SU-DHL-6 (cell line): ENCODE measurements at regions not wholly inside any gene's neighbourhood (a gene's known extent, or its start where the extent isn't known, plus 50 kb on each side); places are given as distances from the start of the nearest gene placed in this dataset.
"Not testable (repeated sequence)": the region's sequence is repeated elsewhere in the genome, so short reads cannot be mapped to it uniquely, and the experiment has no call there.

Experiments
- H2AFZ ChIP-seq: fragments of 200-600 bp; sonication (generic); 2 replicates; pipeline ENCODE4 v1.6.1; 2014; ENCODE audit warnings: low read depth, mild to moderate bottlenecking, moderate library complexity, mixed read lengths, antibody characterized with exemption, low read length; ENCODE audit not compliant: severe bottlenecking
- H3F3A ChIP-seq: fragments of 200-600 bp; shearing (Covaris generic); 2 replicates; pipeline ENCODE4 v1.6.0; 2016; ENCODE audit warnings: antibody characterized with exemption, mild to moderate bottlenecking; ENCODE audit not compliant: insufficient read depth
- H3K27ac ChIP-seq: fragments of 200-600 bp; sonication (generic); 2 replicates; pipeline ENCODE4 v1.5.1; 2016; ENCODE audit warnings: low read depth, mild to moderate bottlenecking, low read length, moderate library complexity, mixed read lengths
- H3K27me3 ChIP-seq: fragments of 200-600 bp; sonication (generic), shearing (Covaris generic); 2 replicates; pipeline ENCODE4 v1.6.0; 2014; ENCODE audit warnings: mild to moderate bottlenecking, low read length
- H3K36me3 ChIP-seq: fragments of 200-600 bp; sonication (generic); 2 replicates; pipeline ENCODE4 v1.6.1; 2014; ENCODE audit warnings: mild to moderate bottlenecking, low read length, mixed read lengths
- H3K4me2 ChIP-seq: fragments of 300-600, 200-600 bp; shearing (Covaris generic), sonication (generic); 2 replicates; pipeline ENCODE4 v1.6.0; 2014; ENCODE audit warnings: low read length, low read depth, mild to moderate bottlenecking; ENCODE audit not compliant: poor library complexity, severe bottlenecking
- H3K4me3 ChIP-seq: fragments of 200-600 bp; sonication (generic); 2 replicates; pipeline ENCODE4 v1.5.1; 2014; ENCODE audit warnings: antibody characterized with exemption, low read length, mild to moderate bottlenecking, mixed read lengths; ENCODE audit not compliant: insufficient read depth, poor library complexity, severe bottlenecking
- H3K79me2 ChIP-seq: fragments of 200-600 bp; sonication (generic); 2 replicates; pipeline ENCODE4 v1.6.1; 2014; ENCODE audit warnings: mild to moderate bottlenecking, low read length, moderate library complexity; ENCODE audit not compliant: insufficient read depth
- H3K9ac ChIP-seq: fragments of 200-600 bp; sonication (generic); 2 replicates; pipeline ENCODE4 v1.7.0; 2014; ENCODE audit warnings: mild to moderate bottlenecking, low read length
- H3K9me2 ChIP-seq: fragments of 200-600 bp; sonication (generic); replicated peaks from 2 replicates; pipeline ENCODE4 v1.6.1; 2014; ENCODE audit warnings: low read length; ENCODE audit not compliant: insufficient read depth
- H3K9me3 ChIP-seq: fragments of 200-600 bp; sonication (generic); 2 replicates; pipeline ENCODE4 v1.6.1; 2014; ENCODE audit warnings: low read length, mixed read lengths; ENCODE audit not compliant: insufficient read depth
- H4K20me1 ChIP-seq: fragments of 200-600 bp; sonication (generic); 2 replicates; pipeline ENCODE4 v1.6.1; 2014; ENCODE audit warnings: low read depth, mild to moderate bottlenecking, antibody characterized with exemption, low read length, moderate library complexity, mixed read lengths
- EZH2phosphoT487 ChIP-seq: fragments of 200-600 bp; sonication (generic), shearing (Covaris generic); conservative IDR thresholded peaks from 2 replicates; pipeline ENCODE4 v1.6.1; 2018; ENCODE audit warnings: mild to moderate bottlenecking, antibody characterized with exemption, low read length, moderate library complexity, mixed read lengths
- TF ChIP-seq, protein P1 (sequence below): fragments of 200-600 bp; sonication (generic); IDR thresholded peaks from one replicate; pipeline ENCODE4 v1.5.1; 2017; ENCODE audit warnings: antibody characterized with exemption, mild to moderate bottlenecking, low read length, moderate library complexity; ENCODE audit not compliant: insufficient read depth, poor library complexity, severe bottlenecking

DNA sequence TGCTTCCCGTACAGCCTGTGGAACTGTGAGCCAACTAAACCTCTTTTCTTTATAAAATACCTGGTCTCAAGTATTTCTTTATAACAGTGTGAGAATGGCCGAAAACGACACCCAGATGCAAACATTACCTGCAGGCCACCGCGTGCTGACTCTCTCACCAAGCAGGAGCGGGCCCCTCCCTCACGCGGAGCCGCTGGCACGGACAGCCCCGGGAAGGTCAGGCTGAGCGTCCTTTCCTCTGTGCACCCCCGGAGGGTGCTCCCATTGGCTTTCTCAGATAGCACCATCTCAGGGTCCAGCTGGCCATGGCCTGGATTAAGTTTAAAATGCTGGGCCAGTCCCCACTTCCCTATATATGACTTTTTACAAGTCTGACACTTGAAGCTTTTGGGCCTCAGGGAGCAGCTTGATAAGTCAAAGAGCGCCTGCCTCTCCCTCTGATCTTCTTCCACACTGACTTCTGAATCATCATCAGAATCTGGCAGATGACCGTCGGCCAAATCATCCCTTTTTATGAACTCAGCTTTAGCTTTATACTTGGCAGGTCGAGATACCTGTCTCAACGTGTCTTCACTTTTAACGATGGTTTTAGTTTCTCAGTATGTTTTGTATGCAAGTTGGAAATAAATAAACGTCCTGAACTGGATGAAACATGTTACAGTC, 115.1 kb upstream of the PRKX start:
- H3K9me2 ChIP-seq: not testable (repeated sequence)

DNA sequence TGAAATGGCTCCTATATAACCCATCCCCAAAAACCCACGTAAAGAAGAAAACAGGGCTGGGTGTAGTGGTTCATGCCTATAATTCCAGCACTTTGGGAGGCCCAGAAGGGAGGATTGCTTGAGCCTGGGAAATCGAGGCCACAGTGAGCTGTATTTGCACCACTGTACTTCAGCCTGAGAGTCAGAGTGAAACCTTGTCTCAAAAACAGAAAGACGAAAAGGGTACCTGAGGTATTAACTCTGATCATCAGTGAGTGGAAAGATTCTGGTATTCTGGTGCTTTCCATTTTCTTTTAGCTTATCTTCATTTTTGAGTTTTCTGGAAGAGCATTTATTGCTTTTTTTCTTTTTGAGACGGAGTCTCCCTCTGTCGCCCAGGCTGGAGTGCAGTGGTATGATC, 110.6 kb upstream of the PRKX start:
- H3K79me2 ChIP-seq, H4K20me1 ChIP-seq, H3K36me3 ChIP-seq, H3K27ac ChIP-seq, H2AFZ ChIP-seq, H3K4me3 ChIP-seq, H3K9me2 ChIP-seq, H3K9me3 ChIP-seq, H3K9ac ChIP-seq, H3K27me3 ChIP-seq, H3F3A ChIP-seq, H3K4me2 ChIP-seq: not testable (repeated sequence)

More for the DNA sequence above, 115.1 kb upstream of the PRKX start:
- H2AFZ ChIP-seq, H3K79me2 ChIP-seq, H3K4me3 ChIP-seq, H3K27ac ChIP-seq, H3K9me3 ChIP-seq, H3K9ac ChIP-seq, H3F3A ChIP-seq, H3K36me3 ChIP-seq, H3K27me3 ChIP-seq, H3K4me2 ChIP-seq, H4K20me1 ChIP-seq: not testable (repeated sequence)

DNA sequence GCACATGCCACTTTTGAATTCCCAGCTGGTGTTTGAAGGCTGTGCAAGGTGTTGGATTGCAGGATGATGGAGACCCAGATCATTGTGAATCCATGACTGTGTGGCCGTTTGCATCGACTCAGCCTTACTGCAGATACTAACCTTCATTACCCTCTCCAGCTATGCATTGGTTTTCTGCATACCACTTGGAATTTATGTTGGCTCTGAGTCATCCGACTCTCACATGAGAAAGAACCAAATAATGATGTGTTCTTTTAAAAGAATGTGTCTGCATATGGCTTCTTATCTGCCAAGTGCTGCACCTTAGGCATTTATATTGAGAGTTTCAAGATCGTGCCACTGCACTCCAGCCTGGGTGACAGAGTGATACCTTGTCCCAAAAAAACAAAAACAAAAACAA, 106.7 kb upstream of the PRKX start:
- no peak overlapping the region for H3K4me2 ChIP-seq
- TF ChIP-seq, protein P1, sequence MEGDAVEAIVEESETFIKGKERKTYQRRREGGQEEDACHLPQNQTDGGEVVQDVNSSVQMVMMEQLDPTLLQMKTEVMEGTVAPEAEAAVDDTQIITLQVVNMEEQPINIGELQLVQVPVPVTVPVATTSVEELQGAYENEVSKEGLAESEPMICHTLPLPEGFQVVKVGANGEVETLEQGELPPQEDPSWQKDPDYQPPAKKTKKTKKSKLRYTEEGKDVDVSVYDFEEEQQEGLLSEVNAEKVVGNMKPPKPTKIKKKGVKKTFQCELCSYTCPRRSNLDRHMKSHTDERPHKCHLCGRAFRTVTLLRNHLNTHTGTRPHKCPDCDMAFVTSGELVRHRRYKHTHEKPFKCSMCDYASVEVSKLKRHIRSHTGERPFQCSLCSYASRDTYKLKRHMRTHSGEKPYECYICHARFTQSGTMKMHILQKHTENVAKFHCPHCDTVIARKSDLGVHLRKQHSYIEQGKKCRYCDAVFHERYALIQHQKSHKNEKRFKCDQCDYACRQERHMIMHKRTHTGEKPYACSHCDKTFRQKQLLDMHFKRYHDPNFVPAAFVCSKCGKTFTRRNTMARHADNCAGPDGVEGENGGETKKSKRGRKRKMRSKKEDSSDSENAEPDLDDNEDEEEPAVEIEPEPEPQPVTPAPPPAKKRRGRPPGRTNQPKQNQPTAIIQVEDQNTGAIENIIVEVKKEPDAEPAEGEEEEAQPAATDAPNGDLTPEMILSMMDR: no peak
- no peak for TF ChIP-seq EZH2phosphoT487
- peaks cover 6% of the 10 kb centered on the region; the same call in 1 of the 2 replicates for H3F3A ChIP-seq
- H4K20me1 ChIP-seq: no peaks in the 10 kb centered on the region
- no peak overlapping the region for H3K27ac ChIP-seq
- H2AFZ ChIP-seq: no peak overlapping the region
- no peaks in the 10 kb centered on the region for H3K27me3 ChIP-seq
- no peaks in the 10 kb centered on the region for H3K79me2 ChIP-seq
- no peaks in the 10 kb centered on the region for H3K36me3 ChIP-seq
- no peaks in the 10 kb centered on the region for H3K9me2 ChIP-seq
- H3K9ac ChIP-seq: no peak overlapping the region
- H3K9me3 ChIP-seq: no peaks in the 10 kb centered on the region
- H3K4me3 ChIP-seq: no peak overlapping the region

DNA sequence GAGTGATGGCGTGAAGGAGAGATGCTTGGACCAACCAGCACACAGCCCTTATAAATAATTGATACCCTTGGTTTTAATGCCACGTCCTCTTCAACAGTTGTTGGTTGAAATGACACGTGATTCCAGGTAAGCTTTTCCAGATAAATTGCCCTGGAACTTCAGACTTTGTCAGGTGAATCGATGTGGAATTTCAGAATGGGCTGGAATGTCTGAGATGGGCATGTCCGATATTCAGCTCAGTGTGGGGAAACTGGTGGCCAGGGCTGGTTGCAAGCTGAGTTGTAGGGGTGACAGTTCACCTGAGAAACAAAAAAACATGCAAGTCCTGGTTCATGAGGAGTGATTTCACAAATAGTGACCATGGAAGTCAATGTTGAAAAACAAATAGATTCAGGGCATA, 104.0 kb upstream of the PRKX start:
- not testable (repeated sequence) for H3F3A ChIP-seq, H3K9ac ChIP-seq, H3K27me3 ChIP-seq, H4K20me1 ChIP-seq, H3K4me2 ChIP-seq, H3K79me2 ChIP-seq, H3K9me2 ChIP-seq, H3K9me3 ChIP-seq, H3K36me3 ChIP-seq, H2AFZ ChIP-seq, H3K27ac ChIP-seq, H3K4me3 ChIP-seq
